Tibial artery (tissue), 4 donors: ENCODE measurements at regions not wholly inside any gene's neighbourhood (a gene's known extent, or its start where the extent isn't known, plus 50 kb on each side); places are given as distances from the start of the nearest gene placed in this dataset.
"Not testable (repeated sequence)": the region's sequence is repeated elsewhere in the genome, so short reads cannot be mapped to it uniquely, and the experiment has no call there.

Experiments used
- DNase-seq, 2 donors: peaks; one replicate each; pipeline ENCODE4 v3.0.0-alpha.2; 2019
- H3K27ac ChIP-seq, 2 donors: fragments of 200-600 bp; sonication (generic) in 1 of 2; 1 replicate in 1 of 2; 2 replicates in 1 of 2; pipeline ENCODE4 v1.5.1; 2018 to 2019; ENCODE audit warnings: mild to moderate bottlenecking in 1 of 2
- H3K27me3 ChIP-seq, 2 donors: fragments of 200-600 bp; sonication (generic) in 1 of 2; one replicate each; pipeline versions ENCODE4 v1.5.1 to v1.6.0; 2016 to 2019
- H3K36me3 ChIP-seq, 3 donors: fragments of 200-600 bp; sonication (generic) in 2 of 3; one replicate each; pipeline ENCODE4 v1.5.1; 2016 to 2019; ENCODE audit warnings: mild to moderate bottlenecking in 2 of 3
- H3K4me1 ChIP-seq, 4 donors: fragments of 200-600 bp; sonication (generic) in 2 of 4; 1 replicate in 3 of 4; 2 replicates in 1 of 4; pipeline ENCODE4 v1.5.1; 2016 to 2019
- H3K4me3 ChIP-seq, 2 donors: fragments of 200-600 bp; sonication (generic) in 1 of 2; 1 replicate in 1 of 2; 2 replicates in 1 of 2; pipeline ENCODE4 v1.5.1; 2018 to 2019; ENCODE audit warnings: mild to moderate bottlenecking in 2 of 2
- H3K9me3 ChIP-seq, 3 donors: fragments of 200-600 bp; sonication (generic) in 1 of 3; one replicate each; pipeline ENCODE4 v1.5.1; 2016 to 2019
- intact Hi-C: fragments of 100-400 bp; cut with DNase I; formaldehyde crosslinking; loops from one replicate; pipeline ENCODE4 v1.15.0; 2023; ENCODE audit warnings: low total_unique reads
- TF ChIP-seq, protein P1 (sequence below), 2 experiments: fragments of 200-600 bp in 1 of 2; fragments of 450-650 bp in 1 of 2; IDR thresholded peaks; one replicate each; pipeline ENCODE4 v1.5.1; 2017 to 2019; ENCODE audit warnings: antibody characterized with exemption in 2 of 2, mild to moderate bottlenecking in 1 of 2, moderate library complexity in 1 of 2

GRCh38 chr6:156587751-156588301 lies 189.4 kb upstream of the ARID1B start:
- no peaks in the 10 kb centered on the region for H3K27me3 ChIP-seq
- no peaks in the 10 kb centered on the region for H3K9me3 ChIP-seq
- TF ChIP-seq, protein P1, sequence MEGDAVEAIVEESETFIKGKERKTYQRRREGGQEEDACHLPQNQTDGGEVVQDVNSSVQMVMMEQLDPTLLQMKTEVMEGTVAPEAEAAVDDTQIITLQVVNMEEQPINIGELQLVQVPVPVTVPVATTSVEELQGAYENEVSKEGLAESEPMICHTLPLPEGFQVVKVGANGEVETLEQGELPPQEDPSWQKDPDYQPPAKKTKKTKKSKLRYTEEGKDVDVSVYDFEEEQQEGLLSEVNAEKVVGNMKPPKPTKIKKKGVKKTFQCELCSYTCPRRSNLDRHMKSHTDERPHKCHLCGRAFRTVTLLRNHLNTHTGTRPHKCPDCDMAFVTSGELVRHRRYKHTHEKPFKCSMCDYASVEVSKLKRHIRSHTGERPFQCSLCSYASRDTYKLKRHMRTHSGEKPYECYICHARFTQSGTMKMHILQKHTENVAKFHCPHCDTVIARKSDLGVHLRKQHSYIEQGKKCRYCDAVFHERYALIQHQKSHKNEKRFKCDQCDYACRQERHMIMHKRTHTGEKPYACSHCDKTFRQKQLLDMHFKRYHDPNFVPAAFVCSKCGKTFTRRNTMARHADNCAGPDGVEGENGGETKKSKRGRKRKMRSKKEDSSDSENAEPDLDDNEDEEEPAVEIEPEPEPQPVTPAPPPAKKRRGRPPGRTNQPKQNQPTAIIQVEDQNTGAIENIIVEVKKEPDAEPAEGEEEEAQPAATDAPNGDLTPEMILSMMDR (IDR thresholded peaks at IDR 0.05), result no peak
- no peak overlapping the region for H3K27ac ChIP-seq
- no peak overlapping the region for H3K4me3 ChIP-seq
- no peaks in the 10 kb centered on the region for H3K36me3 ChIP-seq
- no peaks in the 10 kb centered on the region for H3K4me1 ChIP-seq
- intact Hi-C loops, result no loop called here
- DNase-seq, result no peak

GRCh38 chr6:156587071-156587470 lies 190.1 kb upstream of the ARID1B start:
- no peaks in the 10 kb centered on the region for H3K36me3 ChIP-seq
- H3K4me1 ChIP-seq, result no peaks in the 10 kb centered on the region
- intact Hi-C loops, result no loop called here
- no peaks in the 10 kb centered on the region for H3K9me3 ChIP-seq
- H3K27ac ChIP-seq, result no peak overlapping the region
- H3K4me3 ChIP-seq, result no peak overlapping the region
- no peaks in the 10 kb centered on the region for H3K27me3 ChIP-seq
- no peak for DNase-seq
- TF ChIP-seq, protein P1 (IDR thresholded peaks at IDR 0.05), result no peak

GRCh38 chr6:156585859-156586258 lies 191.3 kb upstream of the ARID1B start:
- no peak for DNase-seq
- intact Hi-C loops, result no loop called here
- no peaks in the 10 kb centered on the region for H3K9me3 ChIP-seq
- H3K4me3 ChIP-seq, result no peak overlapping the region
- no peaks in the 10 kb centered on the region for H3K36me3 ChIP-seq
- H3K27me3 ChIP-seq, result no peaks in the 10 kb centered on the region
- TF ChIP-seq, protein P1 (IDR thresholded peaks at IDR 0.05), result no peak
- H3K27ac ChIP-seq, result no peak overlapping the region
- H3K4me1 ChIP-seq, result no peaks in the 10 kb centered on the region

GRCh38 chr6:156584121-156584520 lies 193.1 kb upstream of the ARID1B start:
- H3K9me3 ChIP-seq, H3K4me3 ChIP-seq, DNase-seq, intact Hi-C loops, H3K4me1 ChIP-seq, H3K27me3 ChIP-seq, H3K36me3 ChIP-seq, H3K27ac ChIP-seq: not testable (repeated sequence)

DNA sequence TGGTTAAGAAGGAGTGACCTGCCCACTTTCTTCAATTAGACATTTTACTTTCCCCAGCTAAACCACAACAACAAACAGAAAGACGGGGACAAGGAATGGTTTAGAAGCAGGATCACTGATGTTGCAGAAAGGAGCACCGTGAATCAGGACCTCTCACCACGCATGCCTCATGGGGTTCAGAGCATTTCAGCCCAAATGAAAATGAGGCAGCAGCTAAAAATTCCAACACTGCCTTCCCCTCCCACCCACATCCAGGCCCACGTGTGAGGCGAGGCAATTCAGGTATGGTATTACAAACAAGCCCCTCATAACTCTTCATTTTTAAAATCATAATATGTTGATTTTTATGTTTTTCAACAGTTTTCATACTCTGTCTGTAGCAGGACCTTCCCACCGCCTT lies 194.1 kb upstream of the ARID1B start:
- intact Hi-C loops, result no loop called here
- Histone ChIP-seq H3K9me3 (peaks cover 0 to 14% (median 5%) of the 10 kb centered on the region in 3 donors), H3K36me3 (no peaks in the 10 kb centered on the region), H3K27me3 (no peaks in the 10 kb centered on the region), H3K4me1 (no peaks in the 10 kb centered on the region), H3K4me3 (no peak overlapping the region), H3K27ac (no peak overlapping the region)
- TF ChIP-seq, protein P1 (IDR thresholded peaks at IDR 0.05), result no peak
- no peak for DNase-seq

GRCh38 chr6:156582509-156582992 lies 194.6 kb upstream of the ARID1B start:
- peaks cover 0 to 2% (median 0%) of the 10 kb centered on the region in 3 donors for H3K36me3 ChIP-seq
- TF ChIP-seq, protein P1 (IDR thresholded peaks at IDR 0.05), result no peak
- H3K4me1 ChIP-seq, result no peaks in the 10 kb centered on the region
- no peak for DNase-seq
- H3K9me3 ChIP-seq, result peaks cover 0 to 20% (median 11%) of the 10 kb centered on the region in 3 donors
- intact Hi-C loops, result no loop called here
- H3K4me3 ChIP-seq, result no peak overlapping the region
- H3K27ac ChIP-seq, result no peak overlapping the region
- H3K27me3 ChIP-seq, result no peaks in the 10 kb centered on the region
